ENCODE measurements at regions not wholly inside any gene's neighbourhood (a gene's known extent, or its start where the extent isn't known, plus 50 kb on each side); places are given as distances from the start of the nearest gene placed in this dataset.

DNA sequence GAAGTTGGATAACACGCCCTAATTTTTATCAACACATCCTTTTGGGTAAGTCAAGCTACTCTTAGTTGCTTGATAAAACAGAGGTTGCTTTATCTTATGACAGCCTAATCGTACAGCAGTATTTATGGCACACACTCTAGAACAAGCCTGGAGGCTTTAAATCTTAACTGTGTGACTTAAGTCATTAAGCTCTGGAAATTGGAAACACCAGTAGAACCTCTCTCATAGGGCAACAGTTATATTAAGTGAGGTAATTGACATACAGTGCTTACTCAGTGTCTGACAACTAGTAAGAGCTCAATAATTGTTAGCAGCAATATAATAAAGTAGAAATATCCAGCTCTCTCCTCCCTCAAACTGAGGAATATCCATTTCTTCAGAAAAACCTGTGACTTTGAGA is 808.9 kb upstream of the WWC1 start:
- no peak for DNase-seq (ENCODE audit: low read depth)

DNA sequence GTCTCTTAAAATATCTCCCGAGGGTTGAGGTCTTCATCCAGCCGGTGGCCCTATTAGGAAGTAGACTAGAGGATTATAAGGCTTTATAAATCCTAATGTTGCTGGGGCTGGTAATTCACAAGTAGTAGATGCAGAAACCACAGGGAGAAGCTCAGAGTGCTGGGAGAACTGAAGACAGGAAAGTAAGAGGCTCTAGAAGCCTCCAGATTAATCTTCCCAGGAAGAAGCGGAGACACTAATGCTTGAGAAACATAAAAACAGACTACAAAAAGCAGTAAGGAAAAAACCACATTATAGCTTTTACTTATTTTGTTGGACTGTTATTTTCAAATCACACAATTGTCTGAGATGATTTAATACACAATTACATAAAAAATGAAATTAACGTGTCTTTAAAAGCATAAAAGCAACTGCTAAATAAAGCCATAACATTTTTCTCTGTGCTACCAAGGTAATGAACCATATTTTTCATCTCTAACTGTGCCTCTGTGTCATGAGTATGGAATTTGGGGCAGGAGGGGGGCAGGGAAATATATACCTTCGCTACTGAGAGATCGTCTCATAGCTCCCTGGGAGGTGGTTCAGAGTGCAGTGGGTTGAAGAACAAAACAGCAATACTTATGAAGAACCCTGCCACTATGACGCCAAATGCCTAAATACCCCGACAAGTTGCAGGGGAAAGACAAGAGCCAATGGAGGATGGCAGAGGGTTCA is 806.2 kb upstream of the WWC1 start:
- no peak for DNase-seq (ENCODE audit: low read depth)

DNA sequence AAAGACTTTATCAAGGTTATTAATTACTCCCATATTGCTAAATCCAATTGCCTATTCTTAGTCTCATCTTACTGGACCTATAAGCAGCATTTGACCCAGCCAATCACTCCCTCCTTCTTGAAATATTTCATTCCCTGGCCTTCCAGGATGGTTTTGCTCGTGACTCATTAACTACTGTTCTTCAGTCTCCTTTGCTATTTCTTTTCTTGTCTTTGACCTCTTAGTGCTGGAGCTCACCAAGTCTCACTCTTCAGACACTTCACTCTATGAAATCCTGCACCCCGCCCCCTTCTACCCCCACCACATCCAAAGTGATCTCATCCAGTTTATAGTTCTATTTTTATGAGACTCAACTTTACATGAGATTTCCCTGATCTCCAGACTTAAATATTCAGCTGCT is 803.1 kb upstream of the WWC1 start:
- no peak for DNase-seq (ENCODE audit: low read depth)

DNA sequence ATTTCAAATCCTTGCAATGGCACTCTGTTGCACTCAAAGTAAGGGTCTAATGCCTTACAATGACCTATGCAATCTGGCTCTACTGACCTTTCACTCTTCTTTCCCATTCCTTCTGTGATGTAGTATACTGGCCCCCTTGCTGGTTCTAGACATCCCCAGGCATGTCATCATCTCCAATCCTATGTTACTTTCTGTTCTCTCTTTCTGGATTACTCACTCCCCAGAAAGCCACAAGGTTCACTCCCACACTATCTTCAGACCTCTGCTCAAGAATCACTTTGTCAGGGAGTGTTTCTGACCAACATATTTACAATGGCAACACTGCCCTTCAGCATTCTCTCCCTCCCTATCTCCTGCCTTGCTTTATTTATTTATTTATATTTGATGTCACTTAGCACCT is 802.2 kb upstream of the WWC1 start:
- DNase-seq (ENCODE audit: low read depth), result no peak

DNA sequence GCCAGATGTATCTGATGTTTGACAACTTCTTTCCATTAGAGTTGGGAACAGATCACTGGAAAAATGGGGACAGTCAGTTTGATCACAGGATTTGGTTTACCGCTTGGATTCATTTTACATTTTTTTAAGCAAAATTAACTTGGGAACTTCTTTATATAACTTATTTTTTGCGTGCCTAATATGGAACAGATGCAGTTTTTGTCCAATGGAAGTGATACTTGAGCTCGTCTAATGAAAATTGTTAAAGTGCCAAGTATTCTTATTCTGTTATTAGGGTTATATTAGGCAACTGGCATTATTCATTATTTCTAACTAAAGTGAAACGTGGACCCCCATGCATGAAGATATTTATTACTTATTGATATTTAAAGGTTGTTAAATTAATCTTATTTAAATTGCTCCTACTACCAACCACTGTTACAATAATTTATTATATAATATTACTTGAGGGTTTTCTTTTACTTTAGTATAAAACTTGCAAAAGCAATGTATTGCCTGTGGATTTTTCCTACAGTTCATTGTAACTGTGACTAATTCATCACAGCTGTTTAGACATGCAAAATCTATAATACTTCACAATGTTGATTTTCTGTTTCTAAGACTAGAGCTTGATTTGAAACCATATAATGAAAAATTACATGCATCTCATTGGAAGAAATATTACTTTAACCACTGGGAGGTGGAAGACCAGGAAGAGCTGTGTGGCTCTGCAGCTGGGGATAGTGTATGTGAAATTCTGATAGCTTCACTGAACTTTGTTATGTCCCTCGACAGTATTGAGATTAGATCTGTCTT is 787.3 kb upstream of the WWC1 start:
- DNase-seq (ENCODE audit: low read depth), result no peak

- DNase-seq (ENCODE audit: low read depth), result no peak
Observed at GRCh38 chr5:167507463-167508233, 783.8 kb upstream of the WWC1 start.

DNA sequence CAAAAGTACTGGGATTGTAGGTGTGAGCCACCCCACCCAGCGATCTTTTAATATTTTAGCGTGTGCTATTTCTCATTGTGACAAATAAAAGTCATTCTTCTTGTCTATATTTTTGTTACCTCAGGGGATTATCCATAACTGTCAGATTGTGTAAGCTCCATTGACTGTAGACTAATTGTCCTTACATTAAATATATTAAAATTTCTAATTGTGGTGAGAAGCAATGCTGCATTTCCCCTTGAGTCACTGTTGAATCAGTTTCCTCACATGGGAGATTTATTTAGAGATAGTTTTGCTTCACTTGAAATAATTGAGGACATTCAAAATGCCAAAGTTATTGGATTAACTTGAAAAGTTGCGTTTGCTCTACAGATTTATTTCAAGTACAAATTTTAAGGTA is 782.4 kb upstream of the WWC1 start:
- no peak for DNase-seq (ENCODE audit: low read depth)

GRCh38 chr5:167511276-167511675 is 780.2 kb upstream of the WWC1 start:
- no peak for DNase-seq (ENCODE audit: low read depth)

GRCh38 chr5:167512111-167512510 is 779.3 kb upstream of the WWC1 start:
- DNase-seq (ENCODE audit: low read depth), result no peak

DNA sequence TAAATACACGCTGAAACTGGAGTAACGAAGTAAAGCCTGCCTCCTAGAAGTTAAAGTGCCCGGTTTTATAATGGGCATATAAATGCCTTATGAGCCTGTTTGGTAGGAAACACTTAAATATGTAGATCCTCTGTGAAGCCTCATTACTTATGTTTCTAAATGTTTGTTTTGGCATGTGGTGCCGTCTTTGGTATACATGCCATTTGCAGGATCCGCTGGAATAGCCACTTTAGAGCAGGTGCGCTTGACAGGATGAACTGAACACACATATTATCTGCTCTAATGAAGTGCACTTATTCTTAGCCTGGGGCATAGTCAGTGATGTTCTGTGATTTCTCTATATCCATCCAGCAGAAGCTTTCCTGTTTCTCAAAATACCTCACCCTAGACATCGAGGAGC is 778.1 kb upstream of the WWC1 start:
- no peak for DNase-seq (ENCODE audit: low read depth)

GRCh38 chr5:167514461-167514860 is 777.0 kb upstream of the WWC1 start:
- no peak for DNase-seq (ENCODE audit: low read depth)

DNA sequence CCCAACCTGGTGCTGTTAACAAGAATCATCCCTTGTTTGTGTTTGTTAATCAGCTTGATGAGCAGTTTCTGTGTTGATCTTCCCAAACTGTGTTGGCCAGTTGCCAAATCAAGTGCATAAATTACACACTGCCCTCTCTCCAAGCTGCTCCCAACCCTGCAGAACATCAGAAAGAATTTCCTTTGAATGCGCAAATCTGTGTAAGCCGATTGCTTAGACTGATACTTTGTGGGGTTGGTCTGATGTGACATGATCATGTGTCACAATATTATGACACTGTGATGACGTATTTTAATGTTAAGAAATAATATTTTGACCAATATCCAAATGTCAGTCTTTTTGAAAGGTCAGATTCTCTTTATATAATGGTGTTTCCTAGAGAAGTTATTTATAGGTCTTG is 766.4 kb upstream of the WWC1 start:
- DNase-seq (ENCODE audit: low read depth), result no peak

- DNase-seq (ENCODE audit: low read depth), result no peak
Observed at GRCh38 chr5:167528651-167529050, 762.8 kb upstream of the WWC1 start.

DNA sequence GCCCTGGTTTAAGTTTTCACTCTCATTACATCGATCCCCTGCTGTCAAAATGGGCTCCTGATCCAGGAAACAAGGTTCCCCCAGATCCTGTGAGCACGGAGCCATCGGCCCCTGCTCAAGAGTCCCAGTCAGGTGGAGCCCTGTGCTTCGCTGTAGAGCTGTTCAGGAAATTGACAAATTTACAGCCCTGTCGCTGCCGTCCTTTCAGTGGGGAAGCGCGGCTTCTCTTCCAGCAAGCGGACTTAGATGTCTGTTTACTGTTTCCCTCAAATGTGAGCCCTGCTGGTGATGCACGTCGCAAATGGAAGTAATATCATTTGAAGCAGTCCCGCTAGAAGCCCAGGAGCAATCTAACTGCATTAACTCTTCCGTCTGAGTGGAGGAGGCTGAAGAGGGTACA is 760.9 kb upstream of the WWC1 start:
- DNase-seq (ENCODE audit: low read depth), result no peak

- no peak for DNase-seq (ENCODE audit: low read depth)
Observed at GRCh38 chr5:167533814-167534795, 757.3 kb upstream of the WWC1 start.

DNA sequence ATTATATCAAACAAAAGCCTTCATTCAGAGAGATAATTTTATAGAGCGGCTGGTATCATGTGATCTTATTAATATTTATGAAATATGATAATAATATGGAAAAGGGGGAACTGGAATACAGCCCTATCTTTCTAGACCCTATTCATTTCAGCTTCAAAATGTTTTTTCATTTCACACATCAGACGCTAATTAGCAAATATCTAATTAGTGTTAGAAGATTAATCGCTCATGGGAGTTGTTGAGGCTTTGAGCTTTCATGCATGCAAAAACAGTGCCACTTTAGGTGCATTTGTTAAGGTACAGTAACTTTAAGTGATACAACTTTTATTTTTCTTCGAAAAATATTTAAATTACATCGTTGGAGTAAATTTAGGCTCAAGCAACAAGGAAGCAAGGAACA is 751.7 kb upstream of the WWC1 start:
- DNase-seq (ENCODE audit: low read depth), result no peak

DNA sequence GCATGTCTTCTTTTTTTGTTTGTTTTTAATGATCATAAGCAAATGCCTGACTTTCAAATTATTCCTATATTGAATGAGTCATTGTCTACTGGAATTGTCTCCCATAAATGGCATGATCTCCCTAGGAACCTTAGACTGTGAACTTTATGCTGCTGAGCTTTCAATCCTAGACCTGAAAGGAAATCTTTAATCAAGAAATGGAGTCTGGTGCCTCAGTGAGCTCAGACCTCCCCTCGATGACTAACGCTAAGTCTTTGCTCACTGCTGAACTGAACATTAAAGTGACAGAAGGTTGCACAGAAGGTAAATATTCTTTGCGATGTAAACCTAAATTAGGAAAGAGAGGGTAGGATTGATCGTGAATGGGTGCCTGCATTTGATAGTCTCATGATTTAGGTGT is 745.2 kb upstream of the WWC1 start:
- DNase-seq (ENCODE audit: low read depth), result no peak

DNA sequence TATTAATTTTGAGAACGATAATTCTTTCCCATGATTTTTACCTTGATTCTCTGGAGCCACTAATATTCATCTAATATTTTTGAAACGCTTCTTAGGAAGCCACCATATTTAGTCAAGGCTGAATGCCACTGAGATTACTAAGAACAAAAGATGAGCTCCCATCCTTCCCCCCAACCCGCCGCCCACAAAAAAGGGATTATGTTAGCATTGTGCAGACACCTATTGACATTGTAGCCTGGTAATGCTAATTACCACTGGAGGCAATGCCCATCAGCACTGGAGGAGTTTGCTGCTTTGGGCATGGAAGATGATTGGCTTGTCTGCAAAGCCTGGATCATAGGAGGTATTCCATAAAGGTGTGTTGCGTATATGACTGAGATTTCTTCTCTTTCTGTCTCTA is 739.1 kb upstream of the WWC1 start:
- no peak for DNase-seq (ENCODE audit: low read depth)

DNA sequence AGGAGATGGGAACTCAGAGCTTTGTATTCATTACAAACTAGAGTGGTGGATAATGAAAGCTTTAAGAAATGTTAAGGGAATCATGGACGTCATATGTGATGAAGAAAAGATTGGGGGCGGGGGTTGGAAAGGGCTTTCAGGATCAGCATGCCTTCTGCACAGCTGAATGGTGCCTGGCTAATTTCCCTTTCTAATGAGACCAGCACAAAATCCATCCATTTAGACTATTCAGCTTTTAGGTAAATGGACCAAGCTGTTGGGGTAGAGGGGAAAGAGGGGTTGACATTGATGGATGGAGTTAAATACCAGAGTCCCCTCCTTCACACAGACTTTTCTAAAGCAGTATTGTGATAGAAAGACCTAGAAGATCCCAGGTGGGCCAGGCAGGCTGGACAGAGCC is 737.9 kb upstream of the WWC1 start:
- DNase-seq (ENCODE audit: low read depth), result no peak

DNA sequence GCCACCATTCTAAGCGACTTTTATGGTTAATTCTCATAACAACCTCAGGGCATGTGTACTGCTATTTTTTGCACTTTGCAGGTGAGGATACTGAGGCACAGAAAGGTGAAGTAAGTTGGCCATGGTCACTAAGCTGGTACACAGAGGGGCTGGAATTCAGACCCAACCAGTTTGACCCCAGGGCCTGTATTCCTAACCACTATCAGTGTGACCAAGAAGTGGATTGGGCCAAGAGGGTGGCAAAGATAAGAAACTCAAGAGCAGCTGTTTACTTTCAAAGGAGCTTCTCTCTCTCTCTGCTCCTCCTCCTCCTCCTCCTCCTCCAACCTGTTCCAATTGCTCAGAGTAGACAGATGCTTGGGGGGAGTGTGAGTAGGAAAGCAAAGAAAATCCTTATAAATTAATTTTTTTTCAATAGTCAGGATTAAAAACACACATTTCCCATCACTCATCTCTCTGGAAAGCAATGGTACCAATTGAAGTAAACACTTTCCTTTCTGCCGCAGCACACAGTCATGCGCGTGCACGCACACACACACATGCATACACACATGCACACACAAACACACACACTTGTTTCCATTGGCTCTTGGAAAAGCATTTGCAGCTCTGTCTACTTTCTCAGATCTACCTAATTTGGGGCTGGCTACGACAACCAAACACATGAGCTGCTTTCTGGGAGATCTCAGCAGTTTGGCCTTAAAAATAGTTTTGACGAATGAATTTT is 736.7 kb upstream of the WWC1 start:
- DNase-seq (ENCODE audit: low read depth), result no peak

DNA sequence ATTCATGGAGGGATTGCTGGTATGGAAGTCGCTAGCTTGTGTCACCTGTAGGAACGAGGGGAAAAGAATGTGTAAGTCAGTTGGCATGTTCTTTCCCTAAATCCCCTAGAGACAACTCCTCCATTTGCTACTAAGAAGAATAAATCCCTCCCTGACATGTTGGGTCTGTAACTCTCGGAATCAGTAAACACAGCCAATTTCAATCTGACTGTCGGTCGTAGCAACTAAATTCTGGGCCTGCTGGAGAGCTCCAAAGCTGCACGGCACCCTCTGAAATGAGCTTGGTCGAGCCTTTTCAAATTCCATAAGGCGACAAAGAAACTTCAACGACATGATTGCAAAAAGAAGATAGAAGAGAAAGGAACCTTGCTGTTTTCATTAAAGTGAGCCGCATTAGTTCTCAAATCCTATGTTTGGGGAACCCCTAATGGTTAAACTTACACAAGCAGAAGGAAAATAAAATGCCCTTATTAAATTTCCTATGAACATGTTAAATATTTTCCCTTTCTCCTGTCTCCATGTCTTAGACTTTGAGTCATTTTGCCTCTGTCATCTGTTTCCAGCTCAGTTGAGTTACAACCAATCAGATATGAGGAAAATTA is 735.8 kb upstream of the WWC1 start:
- DNase-seq (ENCODE audit: low read depth), result no peak

All from fibroblast of gingiva (primary cell).